SK-N-MC (cell line): ENCODE measurements at regions not wholly inside any gene's neighbourhood (a gene's known extent, or its start where the extent isn't known, plus 50 kb on each side); places are given as distances from the start of the nearest gene placed in this dataset.

Experiments
- DNase-seq: peaks from one replicate; pipeline ENCODE4 v3.0.0-alpha.2; 2011; ENCODE audit warnings: low read depth, low spot score
- H3K27ac ChIP-seq: fragments of 200-600 bp; sonication (generic); 2 replicates; pipeline ENCODE4 v1.5.1; 2016; ENCODE audit warnings: mixed run types
- H3K36me3 ChIP-seq: fragments of 200-600 bp; sonication (generic); 2 replicates; pipeline ENCODE4 v1.6.1; 2017; ENCODE audit warnings: antibody characterized with exemption, low read length, mixed read lengths; ENCODE audit not compliant: insufficient read depth
- H3K4me3 ChIP-seq: fragments of 200-600 bp; sonication (generic); 2 replicates; pipeline ENCODE4 v1.5.1; 2016
- H3K9ac ChIP-seq: fragments of 200-600 bp; sonication (generic); 2 replicates; pipeline ENCODE4 v1.8.0; 2017; ENCODE audit warnings: mixed run types, mixed read lengths; ENCODE audit not compliant: insufficient read length
- H3K9me3 ChIP-seq: fragments of 200-600 bp; sonication (generic); 2 replicates; pipeline ENCODE4 v1.6.1; 2017; ENCODE audit warnings: low read depth, mild to moderate bottlenecking, antibody characterized with exemption, low read length, moderate library complexity, mixed read lengths
- EZH2 ChIP-seq: fragments of 200-600 bp; sonication (generic); IDR thresholded peaks from one replicate; pipeline ENCODE4 v1.6.1; 2017; ENCODE audit warnings: antibody characterized with exemption
- FOXP2 ChIP-seq: optimal IDR thresholded peaks from 2 replicates; pipeline ENCODE3; 2011; ENCODE audit warnings: mild to moderate bottlenecking, moderate library complexity; ENCODE audit not compliant: insufficient read depth; ENCODE audit errors: extremely low read length, control extremely low read depth
- POLR2AphosphoS5 ChIP-seq: IDR thresholded peaks from 2 replicates; pipeline ENCODE4 v1.6.1; 2012; ENCODE audit warnings: mild to moderate bottlenecking, low read depth, low read length, borderline replicate concordance

GRCh38 chr13:50116430-50116973, 101.3 kb downstream of the KCNRG start:
- no peaks in the 10 kb centered on the region for H3K9me3 ChIP-seq
- H3K36me3 ChIP-seq: peaks cover 8% of the 10 kb centered on the region; the same call in 1 of the 2 replicates
- H3K27ac ChIP-seq: peak overlapping the region; percentile 75
- DNase-seq: no peak
- no peak for TF ChIP-seq POLR2AphosphoS5
- TF ChIP-seq EZH2: no peak
- no peak for TF ChIP-seq FOXP2
- peak overlapping the region; percentile 51 for H3K9ac ChIP-seq
- peak overlapping the region; percentile 23; the same call in 1 of the 2 replicates for H3K4me3 ChIP-seq

- no peak for DNase-seq
- Histone ChIP-seq H3K27ac (peak overlapping the region; percentile 85), H3K9me3 (no peaks in the 10 kb centered on the region), H3K9ac (peak overlapping the region; percentile 42), H3K4me3 (peak overlapping the region; percentile 45; the same call in 1 of the 2 replicates), H3K36me3 (peaks cover 12% of the 10 kb centered on the region; the same call in 1 of the 2 replicates)
- TF ChIP-seq POLR2AphosphoS5 (no peak), EZH2 (no peak)
Observed at GRCh38 chr13:50119591-50119990, 104.3 kb downstream of the KCNRG start.

DNA sequence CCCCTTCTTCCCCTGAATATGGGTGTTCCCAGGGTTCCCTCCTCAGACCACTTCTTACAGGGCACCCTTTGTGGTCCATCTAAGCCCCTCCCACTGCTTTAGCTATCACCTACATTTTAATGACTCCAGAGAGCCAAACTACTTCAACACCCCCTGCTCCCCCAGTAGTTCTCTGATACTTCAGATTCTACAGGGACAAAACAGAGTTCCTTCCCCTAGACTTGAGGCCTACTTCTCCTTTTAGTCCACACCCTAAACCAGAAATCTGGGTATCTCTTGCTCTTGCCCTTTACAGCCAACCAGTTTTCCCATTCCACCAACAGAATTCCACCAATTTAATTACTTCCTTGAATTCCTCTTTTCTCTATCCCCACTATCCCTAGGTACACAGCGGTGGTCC, 107.2 kb downstream of the KCNRG start:
- peak overlapping the region; percentile 6 for H3K4me3 ChIP-seq
- H3K27ac ChIP-seq: peak overlapping the region; percentile 48; the same call in 1 of the 2 replicates
- no peak for DNase-seq
- peaks cover 12% of the 10 kb centered on the region; the same call in 1 of the 2 replicates for H3K36me3 ChIP-seq
- no peak overlapping the region for H3K9ac ChIP-seq
- no peak for TF ChIP-seq EZH2
- no peak for TF ChIP-seq FOXP2
- no peak for TF ChIP-seq POLR2AphosphoS5
- no peaks in the 10 kb centered on the region for H3K9me3 ChIP-seq

DNA sequence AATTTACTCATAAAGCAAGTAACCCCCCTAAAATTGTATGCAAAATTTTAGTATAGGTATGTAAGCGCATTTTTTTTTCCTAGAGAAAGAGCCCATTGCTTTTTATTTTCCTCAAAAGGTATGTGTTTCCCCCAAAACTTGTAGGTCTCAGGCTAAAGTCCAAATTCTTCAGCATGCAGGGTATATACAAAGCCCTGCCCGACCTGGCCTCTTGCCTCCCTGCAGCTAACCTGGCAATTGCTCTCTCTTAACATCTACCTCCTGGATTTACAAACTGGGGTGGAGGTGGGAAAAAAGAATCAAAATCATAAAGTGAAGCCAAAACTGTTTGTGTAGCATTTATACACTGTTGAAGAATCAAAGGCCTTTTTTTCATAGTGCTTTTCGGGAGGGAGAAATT, 107.8 kb downstream of the KCNRG start:
- Histone ChIP-seq H3K9me3 (no peaks in the 10 kb centered on the region), H3K36me3 (peaks cover 12% of the 10 kb centered on the region; the same call in 1 of the 2 replicates), H3K4me3 (peak overlapping the region; percentile 77), H3K9ac (peak overlapping the region; percentile 92), H3K27ac (no peak overlapping the region)
- no peak for DNase-seq
- no peak for TF ChIP-seq EZH2
- TF ChIP-seq POLR2AphosphoS5: no peak
- no peak for TF ChIP-seq FOXP2

- H3K27ac ChIP-seq: peak overlapping the region; percentile 85
- peak overlapping the region; percentile 77 for H3K4me3 ChIP-seq
- DNase-seq: no peak
- H3K9me3 ChIP-seq: no peaks in the 10 kb centered on the region
- no peak for TF ChIP-seq EZH2
- TF ChIP-seq POLR2AphosphoS5: no peak
- TF ChIP-seq FOXP2: no peak
- peak overlapping the region; percentile 92 for H3K9ac ChIP-seq
- peaks cover 12% of the 10 kb centered on the region; the same call in 1 of the 2 replicates for H3K36me3 ChIP-seq
Observed at GRCh38 chr13:50123515-50123861, 108.2 kb downstream of the KCNRG start.

GRCh38 chr13:50123862-50124535, 108.8 kb downstream of the KCNRG start:
- no peak for DNase-seq

DNA sequence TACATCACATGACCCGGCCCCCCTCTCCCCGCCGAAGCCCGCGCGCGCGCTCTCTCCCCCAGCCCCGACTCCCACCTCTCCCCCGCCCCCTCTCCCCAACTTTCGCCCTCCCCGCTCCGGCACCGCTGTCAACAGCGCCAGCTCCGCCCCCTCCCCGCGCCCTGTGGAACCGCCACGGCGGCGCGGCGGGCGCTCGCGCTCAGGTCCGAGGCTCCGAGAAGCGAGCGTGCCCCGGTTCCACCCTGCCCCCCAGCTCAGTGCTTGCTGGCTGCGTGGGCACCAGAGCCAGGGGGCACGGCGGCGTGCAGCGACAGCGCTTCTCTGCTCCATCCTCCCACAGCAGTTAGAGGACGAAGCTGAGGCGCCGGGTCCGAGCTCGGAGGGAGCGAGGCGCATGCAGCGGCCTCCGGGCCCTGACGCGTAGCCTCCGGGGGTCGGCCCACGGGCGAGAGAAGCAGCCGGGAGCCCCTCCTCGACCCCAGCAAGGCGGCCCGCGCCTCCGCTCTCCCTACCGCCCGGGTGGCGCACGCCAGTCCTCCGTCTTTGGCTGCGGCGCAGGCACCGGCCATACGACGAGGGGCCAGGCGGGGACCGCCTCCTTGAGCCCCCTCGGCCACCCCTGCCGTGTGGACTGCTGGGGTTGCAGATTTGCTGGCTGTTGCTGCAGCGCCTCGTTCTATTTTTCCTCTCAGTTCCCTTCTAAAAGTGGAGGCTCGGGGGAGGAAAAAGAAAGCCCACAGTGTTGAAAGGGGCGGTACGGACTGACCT, 109.5 kb downstream of the KCNRG start:
- DNase-seq: no peak
- TF ChIP-seq FOXP2: no peak
- TF ChIP-seq POLR2AphosphoS5: peak; percentile 67
- peaks cover 10% of the 10 kb centered on the region; the same call in 1 of the 2 replicates for H3K36me3 ChIP-seq
- peak overlapping the region; percentile 92 for H3K9ac ChIP-seq
- peak overlapping the region; percentile 86 for H3K27ac ChIP-seq
- H3K9me3 ChIP-seq: no peaks in the 10 kb centered on the region
- peak overlapping the region; percentile 77 for H3K4me3 ChIP-seq

More at GRCh38 chr13:50123862-50124535, 108.8 kb downstream of the KCNRG start:
- Histone ChIP-seq H3K4me3 (peak overlapping the region; percentile 77), H3K27ac (peak overlapping the region; percentile 85), H3K9ac (peak overlapping the region; percentile 92), H3K36me3 (peaks cover 12% of the 10 kb centered on the region; the same call in 1 of the 2 replicates), H3K9me3 (no peaks in the 10 kb centered on the region)
- no peak for TF ChIP-seq EZH2
- TF ChIP-seq FOXP2: peak; percentile 63
- TF ChIP-seq POLR2AphosphoS5: peak; percentile 82

DNA sequence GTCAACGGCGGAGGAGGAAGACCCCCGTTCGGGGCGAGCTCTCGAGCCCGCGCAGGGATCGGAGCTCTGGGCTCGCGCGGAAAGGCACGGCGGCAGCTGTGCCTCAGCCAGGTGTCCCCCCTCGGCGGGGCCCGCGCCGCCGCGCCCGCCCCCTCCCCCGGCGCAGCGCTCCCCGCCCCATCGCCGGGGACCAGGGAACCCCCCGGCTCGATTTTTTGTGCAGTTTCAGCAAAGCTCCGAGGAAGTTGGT, 110.0 kb downstream of the KCNRG start:
- Histone ChIP-seq H3K4me3 (peak overlapping the region; percentile 77), H3K36me3 (peaks cover 9% of the 10 kb centered on the region; the same call in 1 of the 2 replicates), H3K9ac (peak overlapping the region; percentile 92), H3K9me3 (no peaks in the 10 kb centered on the region), H3K27ac (peak overlapping the region; percentile 86)
- TF ChIP-seq EZH2 (no peak), FOXP2 (no peak), POLR2AphosphoS5 (no peak; the same call in 1 of the 2 replicates)
- DNase-seq: no peak
